Vagina (tissue), 2 donors: ENCODE measurements at regions not wholly inside any gene's neighbourhood (a gene's known extent, or its start where the extent isn't known, plus 50 kb on each side); places are given as distances from the start of the nearest gene placed in this dataset.

ENCODE experiments used
- CTCF ChIP-seq, 3 experiments: fragments of 450-650 bp in 2 of 3; fragments of 200-600 bp in 1 of 3; sonication (generic) in 1 of 3; IDR thresholded peaks; one replicate each; pipeline ENCODE4 v1.5.1; 2017 to 2019; ENCODE audit warnings: antibody characterized with exemption in 3 of 3, mild to moderate bottlenecking in 2 of 3, moderate library complexity in 2 of 3
- POLR2AphosphoS5 ChIP-seq, 2 donors: sonication (generic); formaldehyde crosslinking; IDR thresholded peaks; one replicate each; pipeline ENCODE4 v1.9.0; 2017; ENCODE audit warnings: antibody characterized with exemption in 2 of 2, mild to moderate bottlenecking in 2 of 2, low read depth in 1 of 2; ENCODE audit not compliant: insufficient read depth in 1 of 2

GRCh38 chr15:47974724-47975123, 146.1 kb upstream of the SLC24A5 start:
- TF ChIP-seq CTCF (IDR thresholded peaks at IDR 0.05) (no peak), POLR2AphosphoS5 (IDR thresholded peaks at IDR 0.05; ENCODE audit: insufficient read depth in 1 of 2, low read depth in 1 of 2) (no peak)
